HG03432 (cell line): ENCODE measurements at regions not wholly inside any gene's neighbourhood (a gene's known extent, or its start where the extent isn't known, plus 50 kb on each side); places are given as distances from the start of the nearest gene placed in this dataset.
"Not testable (repeated sequence)": the region's sequence is repeated elsewhere in the genome, so short reads cannot be mapped to it uniquely, and the experiment has no call there.

Experiments
- ATAC-seq: cut with Tn5 transposase; IDR thresholded peaks from one replicate; pipeline ENCODE4 v1.9.1; 2021; ENCODE audit warnings: mild to moderate bottlenecking, moderate library complexity; ENCODE audit not compliant: unreplicated experiment

DNA sequence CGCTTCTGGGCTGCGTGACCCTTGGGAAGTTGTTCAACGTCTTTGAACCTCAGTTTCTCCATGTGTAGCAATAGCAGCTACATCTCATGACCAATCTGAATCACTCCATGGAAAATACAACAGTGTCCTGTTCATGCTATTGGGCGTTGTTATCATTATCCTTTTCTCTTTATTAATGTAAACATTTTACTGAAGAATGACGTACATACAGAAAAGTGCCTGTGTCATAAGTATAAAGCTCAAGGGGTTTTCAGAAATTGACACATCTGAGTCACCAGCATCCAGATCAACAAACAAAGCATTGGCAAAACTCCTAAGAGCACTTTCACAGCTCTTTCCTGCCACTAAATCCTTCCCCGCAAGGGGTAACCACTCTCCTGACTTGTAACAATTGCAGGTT is 438.4 kb downstream of the XYLT1 start:
- no peak for ATAC-seq

DNA sequence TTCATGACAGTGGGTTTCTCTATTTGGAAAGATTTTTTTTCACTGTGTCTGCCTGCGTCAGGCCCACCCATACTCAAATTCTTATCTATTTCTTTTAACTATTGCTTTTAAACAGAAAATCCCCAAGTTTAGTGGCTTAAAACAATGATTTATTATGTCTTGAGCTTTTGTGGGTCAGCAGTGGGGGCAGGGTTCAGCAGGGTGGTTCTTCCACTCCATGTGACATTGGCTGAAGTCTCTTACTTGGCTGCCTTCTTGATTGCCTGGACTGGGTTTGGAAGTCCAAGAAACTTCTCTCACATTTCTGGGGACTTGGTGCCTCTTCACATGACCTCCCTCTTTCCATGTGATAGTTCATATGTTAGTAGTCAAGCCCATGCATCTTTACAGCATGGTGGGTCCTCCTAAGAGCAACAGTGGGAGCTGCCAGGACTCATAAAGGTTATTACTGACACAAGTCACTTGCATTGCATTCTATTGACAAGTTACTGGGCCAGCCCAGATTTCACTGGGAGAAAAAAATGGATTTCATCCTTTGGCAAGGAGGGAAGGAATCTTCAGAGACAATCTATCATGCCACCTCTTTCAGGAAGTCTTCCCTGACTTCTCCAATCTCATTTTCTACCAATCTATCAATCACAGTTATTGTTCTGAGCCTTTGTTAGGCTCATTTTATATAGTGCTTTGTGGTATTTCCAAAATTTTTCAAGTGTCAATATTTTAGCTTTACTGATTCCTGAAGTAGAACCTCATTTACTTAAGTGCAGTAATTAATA is 436.1 kb downstream of the XYLT1 start:
- ATAC-seq, result no peak

DNA sequence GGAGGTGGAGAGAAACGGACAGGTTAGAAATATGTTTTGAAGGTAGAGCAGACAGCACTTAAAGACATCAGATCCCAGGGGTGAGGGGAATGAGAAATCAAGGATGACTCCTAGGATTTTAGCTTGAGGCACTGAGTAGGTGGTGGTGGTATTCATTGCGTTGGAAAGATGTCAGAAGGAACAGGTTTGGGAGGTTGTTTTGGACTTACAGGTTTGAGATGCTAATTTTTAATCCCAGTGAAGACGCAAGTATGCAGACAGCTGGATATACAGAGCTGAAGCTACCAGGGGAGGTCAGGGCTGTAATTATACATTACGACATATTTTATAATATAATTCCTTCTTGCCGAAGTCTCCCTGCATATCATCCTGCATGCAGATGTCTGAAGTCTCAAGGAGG is 433.3 kb downstream of the XYLT1 start:
- ATAC-seq, result no peak

- ATAC-seq, result no peak
These were observed 432.3 kb downstream of the XYLT1 start for GRCh38 chr16:17038415-17038814.

DNA sequence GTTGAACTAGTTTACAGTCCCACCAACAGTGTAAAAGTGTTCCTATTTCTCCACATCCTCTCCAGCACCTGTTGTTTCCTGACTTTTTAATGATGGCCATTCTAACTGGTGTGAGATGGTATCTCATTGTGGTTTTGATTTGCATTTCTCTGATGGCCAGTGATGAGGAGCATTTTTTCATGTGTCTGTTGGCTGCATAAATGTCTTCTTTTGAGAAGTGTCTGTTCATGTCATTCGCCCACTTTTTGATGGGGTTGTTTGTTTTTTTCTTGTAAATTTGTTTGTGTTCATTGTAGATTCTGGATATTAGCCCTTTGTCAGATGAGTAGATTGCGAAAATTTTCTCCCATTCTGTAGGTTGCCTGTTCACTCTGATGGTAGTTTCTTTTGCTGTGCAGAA is 421.7 kb downstream of the XYLT1 start:
- not testable (repeated sequence) for ATAC-seq

- no peak for ATAC-seq
These were observed 420.3 kb downstream of the XYLT1 start for GRCh38 chr16:17050468-17050867.
